Transverse colon (tissue), 4 donors: ENCODE measurements at regions not wholly inside any gene's neighbourhood (a gene's known extent, or its start where the extent isn't known, plus 50 kb on each side); places are given as distances from the start of the nearest gene placed in this dataset.

Experiments used
- DNase-seq: peaks from one replicate; pipeline ENCODE4 v3.0.0-alpha.2; 2019
- H3K27ac ChIP-seq, 4 donors: fragments of 200-600 bp; sonication (generic); 2 replicates each; pipeline ENCODE4 v1.5.1; 2016 to 2018; ENCODE audit warnings: inconsistent platforms in 4 of 4
- H3K27me3 ChIP-seq: fragments of 200-600 bp; sonication (generic); 2 replicates; pipeline ENCODE4 v1.5.1; 2017; ENCODE audit warnings: inconsistent platforms
- H3K36me3 ChIP-seq, 4 donors: fragments of 200-600 bp; sonication (generic); 2 replicates each; pipeline ENCODE4 v1.5.1; 2017 to 2019; ENCODE audit warnings: inconsistent platforms in 4 of 4
- H3K4me1 ChIP-seq, 4 donors: fragments of 200-600 bp; sonication (generic); 2 replicates each; pipeline ENCODE4 v1.5.1; 2017 to 2020; ENCODE audit warnings: inconsistent platforms in 4 of 4
- H3K4me3 ChIP-seq, 4 donors: fragments of 200-600 bp; sonication (generic); 1 replicate in 1 of 4; 2 replicates in 3 of 4; pipeline versions ENCODE4 v1.5.1 to v1.6.1; 2017 to 2019; ENCODE audit warnings: inconsistent platforms in 4 of 4
- H3K9me3 ChIP-seq, 2 donors: fragments of 200-600 bp; sonication (generic); 2 replicates each; pipeline ENCODE4 v1.5.1; 2017 to 2019; ENCODE audit warnings: inconsistent platforms in 2 of 2
- CTCF ChIP-seq, 5 experiments: fragments of 200-600 bp in 3 of 5; fragments of 450-650 bp in 2 of 5; sonication (generic) in 3 of 5; IDR thresholded peaks; 1 replicate in 2 of 5; 2 replicates in 3 of 5; pipeline ENCODE4 v1.5.1; 2016 to 2017; ENCODE audit warnings: antibody characterized with exemption in 5 of 5, inconsistent platforms in 3 of 5, mild to moderate bottlenecking in 2 of 5, moderate library complexity in 1 of 5
- EP300 ChIP-seq: sonication (generic); formaldehyde crosslinking; IDR thresholded peaks from one replicate; pipeline ENCODE4 v1.6.1; 2017; ENCODE audit warnings: antibody characterized with exemption, low read depth
- POLR2A ChIP-seq: fragments of 450-650 bp; IDR thresholded peaks from one replicate; pipeline ENCODE4 v1.6.1; 2016; ENCODE audit warnings: antibody characterized with exemption, mild to moderate bottlenecking, moderate library complexity
- POLR2AphosphoS5 ChIP-seq, 3 donors: sonication (generic); formaldehyde crosslinking; IDR thresholded peaks; one replicate each; pipeline ENCODE4 v1.6.1; 2016; ENCODE audit warnings: antibody characterized with exemption in 3 of 3
- WGBS, 2 donors: methylation state at CpG; one replicate each; pipeline ENCODE4 v1.1.5; 2018; ENCODE audit warnings: low coverage in 1 of 2; 5-methylcytosine and 5-hydroxymethylcytosine counted together
- in situ Hi-C, 4 donors: fragments of 200-750 bp; cut with MboI; loops; one replicate each; pipeline versions ENCODE4 v1.15.0 to v1.15.1; 2017; ENCODE audit warnings: low sequenced_read_pairs in 3 of 4, low pct_ligation_motif_present in 1 of 4, low pct_unique_long_range_greater_than_20kb in 1 of 4
- intact Hi-C: fragments of 100-400 bp; cut with DNase I; formaldehyde crosslinking; loops from one replicate; pipeline ENCODE4 v1.15.1; 2023; ENCODE audit warnings: low total_unique reads

GRCh38 chr7:26434974-26435373, 143.3 kb downstream of the SNX10 start:
- no peaks in the 10 kb centered on the region for H3K36me3 ChIP-seq
- intact Hi-C loops (no loop called here), in situ Hi-C loops (no loop called here)
- DNase-seq, result no peak
- no peaks in the 10 kb centered on the region for H3K9me3 ChIP-seq
- 90 to 100% methylated on average over 1 to 3 of the region's 3 CpGs for WGBS, 2 donors
- no peaks in the 10 kb centered on the region for H3K4me1 ChIP-seq
- no peaks in the 10 kb centered on the region for H3K27me3 ChIP-seq
- TF ChIP-seq POLR2AphosphoS5 (IDR thresholded peaks at IDR 0.05), result no peak
- TF ChIP-seq POLR2A, result no peak
- TF ChIP-seq CTCF (IDR thresholded peaks at IDR 0.05), result no peak
- TF ChIP-seq EP300, result no peak
- no peak overlapping the region for H3K27ac ChIP-seq
- H3K4me3 ChIP-seq, result no peak overlapping the region

GRCh38 chr7:26437003-26437532, 145.4 kb downstream of the SNX10 start:
- intact Hi-C loops (no loop called here), in situ Hi-C loops (no loop called here)
- TF ChIP-seq EP300, result no peak
- no peak for TF ChIP-seq CTCF (IDR thresholded peaks at IDR 0.05)
- TF ChIP-seq POLR2A, result no peak
- TF ChIP-seq POLR2AphosphoS5 (IDR thresholded peaks at IDR 0.05), result no peak
- Histone ChIP-seq H3K4me1 (no peaks in the 10 kb centered on the region), H3K36me3 (no peaks in the 10 kb centered on the region), H3K4me3 (no peak overlapping the region), H3K9me3 (no peaks in the 10 kb centered on the region), H3K27me3 (no peaks in the 10 kb centered on the region), H3K27ac (no peak overlapping the region)
- DNase-seq, result no peak
- WGBS, 2 donors, result 80 to 84% methylated on average over 3 to 4 of the region's 4 CpGs

GRCh38 chr7:26438078-26438477, 146.4 kb downstream of the SNX10 start:
- no peaks in the 10 kb centered on the region for H3K36me3 ChIP-seq
- WGBS, 2 donors, result 86 to 100% methylated on average over 1 of the region's 1 CpG
- H3K27ac ChIP-seq, result no peak overlapping the region
- intact Hi-C loops, result no loop called here
- H3K27me3 ChIP-seq, result no peaks in the 10 kb centered on the region
- H3K9me3 ChIP-seq, result no peaks in the 10 kb centered on the region
- no peak for TF ChIP-seq POLR2AphosphoS5 (IDR thresholded peaks at IDR 0.05)
- H3K4me1 ChIP-seq, result no peaks in the 10 kb centered on the region
- in situ Hi-C loops, result no loop called here
- no peak for DNase-seq
- H3K4me3 ChIP-seq, result no peak overlapping the region

GRCh38 chr7:26439521-26440232, 148.0 kb downstream of the SNX10 start:
- no peaks in the 10 kb centered on the region for H3K4me1 ChIP-seq
- H3K9me3 ChIP-seq, result no peaks in the 10 kb centered on the region
- H3K27me3 ChIP-seq, result no peaks in the 10 kb centered on the region
- no peak for TF ChIP-seq POLR2AphosphoS5 (IDR thresholded peaks at IDR 0.05)
- no peak for TF ChIP-seq EP300
- TF ChIP-seq POLR2A, result no peak
- TF ChIP-seq CTCF (IDR thresholded peaks at IDR 0.05), result no peak
- no peak overlapping the region for H3K4me3 ChIP-seq
- no peak for DNase-seq
- no peaks in the 10 kb centered on the region for H3K36me3 ChIP-seq
- intact Hi-C loops (no loop called here), in situ Hi-C loops (no loop called here)
- no peak overlapping the region for H3K27ac ChIP-seq
- 83 to 92% methylated on average over 3 to 7 of the region's 7 CpGs for WGBS, 2 donors
